ENCODE measurements at regions not wholly inside any gene's neighbourhood (a gene's known extent, or its start where the extent isn't known, plus 50 kb on each side); places are given as distances from the start of the nearest gene placed in this dataset.

DNA sequence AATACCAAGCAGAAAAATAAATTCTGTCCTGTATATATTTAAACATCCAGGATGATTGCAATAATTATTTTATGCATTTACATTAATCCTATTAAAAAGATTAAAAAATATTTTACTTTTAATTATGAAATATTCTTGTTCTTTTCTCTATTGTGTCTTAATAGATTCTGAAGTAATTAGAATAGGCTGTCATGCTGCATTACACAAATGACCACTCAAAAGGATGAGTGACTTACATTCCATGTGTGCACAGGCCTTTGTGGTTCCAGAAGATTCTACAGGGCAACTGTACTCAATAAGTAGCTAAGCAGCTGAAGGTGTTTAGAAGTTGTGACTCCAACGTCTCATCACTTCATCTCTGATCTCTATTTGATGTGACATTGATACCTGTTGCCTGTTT is 745.9 kb upstream of the CCDC179 start:
- Histone ChIP-seq H3K27ac (ENCODE audit: low read depth, low read length, poor library complexity, severe bottlenecking) (no peak overlapping the region), H3K27me3 (replicated peaks; ENCODE audit: insufficient read depth, low read depth, low read length, poor library complexity) (no peaks in the 10 kb centered on the region), H3K4me1 (ENCODE audit: insufficient read depth, low read length, poor library complexity, severe bottlenecking) (no peaks in the 10 kb centered on the region), H3K9me3 (ENCODE audit: low read depth, low read length, poor library complexity, severe bottlenecking) (no peaks in the 10 kb centered on the region), H3K36me3 (ENCODE audit: insufficient read depth, low read length, poor library complexity, severe bottlenecking) (no peaks in the 10 kb centered on the region), H3K4me3 (ENCODE audit: low read depth, low read length, poor library complexity, severe bottlenecking) (no peak overlapping the region)
- no TSS peak for BruUV-seq (replicated peaks)
- TF ChIP-seq, protein P1, sequence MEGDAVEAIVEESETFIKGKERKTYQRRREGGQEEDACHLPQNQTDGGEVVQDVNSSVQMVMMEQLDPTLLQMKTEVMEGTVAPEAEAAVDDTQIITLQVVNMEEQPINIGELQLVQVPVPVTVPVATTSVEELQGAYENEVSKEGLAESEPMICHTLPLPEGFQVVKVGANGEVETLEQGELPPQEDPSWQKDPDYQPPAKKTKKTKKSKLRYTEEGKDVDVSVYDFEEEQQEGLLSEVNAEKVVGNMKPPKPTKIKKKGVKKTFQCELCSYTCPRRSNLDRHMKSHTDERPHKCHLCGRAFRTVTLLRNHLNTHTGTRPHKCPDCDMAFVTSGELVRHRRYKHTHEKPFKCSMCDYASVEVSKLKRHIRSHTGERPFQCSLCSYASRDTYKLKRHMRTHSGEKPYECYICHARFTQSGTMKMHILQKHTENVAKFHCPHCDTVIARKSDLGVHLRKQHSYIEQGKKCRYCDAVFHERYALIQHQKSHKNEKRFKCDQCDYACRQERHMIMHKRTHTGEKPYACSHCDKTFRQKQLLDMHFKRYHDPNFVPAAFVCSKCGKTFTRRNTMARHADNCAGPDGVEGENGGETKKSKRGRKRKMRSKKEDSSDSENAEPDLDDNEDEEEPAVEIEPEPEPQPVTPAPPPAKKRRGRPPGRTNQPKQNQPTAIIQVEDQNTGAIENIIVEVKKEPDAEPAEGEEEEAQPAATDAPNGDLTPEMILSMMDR (conservative IDR thresholded peaks at IDR 0.05; ENCODE audit: low read depth, low read length) = no peak
- no peak for TF ChIP-seq EZH2 (IDR thresholded peaks at IDR 0.05; ENCODE audit: borderline replicate concordance, low read depth, low read length, poor library complexity, severe bottlenecking)
- ChIA-PET POLR2A (ENCODE audit: low non-redundant PET) (no interaction called here), CTCF (no interaction called here)
- intact Hi-C loops (cut with micrococcal nuclease; ENCODE audit: unreplicated experiment) = no loop called here
- no peak for DNase-seq (ENCODE audit: low spot score)

DNA sequence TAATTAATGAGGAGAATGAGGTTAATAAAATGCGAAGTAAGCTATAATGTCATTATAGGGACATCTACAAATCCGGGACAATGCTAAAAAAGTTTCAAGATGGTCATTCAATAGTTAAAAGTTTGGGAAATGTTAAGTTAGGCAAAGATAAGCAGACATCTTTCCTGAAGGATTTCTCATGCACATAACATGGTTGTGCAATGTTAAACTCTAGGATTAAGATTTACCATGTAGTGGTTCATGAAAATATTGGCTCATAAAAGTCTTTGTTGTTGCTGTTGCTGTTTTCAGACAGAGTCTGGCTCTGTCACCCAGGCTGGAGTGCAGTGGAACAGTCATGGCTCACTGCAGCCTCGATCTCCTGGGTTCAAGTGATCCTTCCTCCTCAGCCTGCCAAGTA is 751.5 kb upstream of the CCDC179 start:
- Histone ChIP-seq H3K4me1 (ENCODE audit: insufficient read depth, low read length, poor library complexity, severe bottlenecking) (no peaks in the 10 kb centered on the region), H3K27ac (ENCODE audit: low read depth, low read length, poor library complexity, severe bottlenecking) (no peak overlapping the region), H3K9me3 (ENCODE audit: low read depth, low read length, poor library complexity, severe bottlenecking) (no peaks in the 10 kb centered on the region), H3K4me3 (ENCODE audit: low read depth, low read length, poor library complexity, severe bottlenecking) (no peak overlapping the region), H3K27me3 (replicated peaks; ENCODE audit: insufficient read depth, low read depth, low read length, poor library complexity) (no peaks in the 10 kb centered on the region), H3K36me3 (ENCODE audit: insufficient read depth, low read length, poor library complexity, severe bottlenecking) (no peaks in the 10 kb centered on the region)
- ChIA-PET POLR2A (ENCODE audit: low non-redundant PET) (no interaction called here), CTCF (no interaction called here)
- TF ChIP-seq, protein P1 (conservative IDR thresholded peaks at IDR 0.05; ENCODE audit: low read depth, low read length) = no peak
- TF ChIP-seq EZH2 (IDR thresholded peaks at IDR 0.05; ENCODE audit: borderline replicate concordance, low read depth, low read length, poor library complexity, severe bottlenecking) = no peak
- intact Hi-C loops (cut with micrococcal nuclease; ENCODE audit: unreplicated experiment) = no loop called here
- DNase-seq (ENCODE audit: low spot score) = no peak
- no TSS peak for BruUV-seq (replicated peaks)

GRCh38 chr11:23620617-23621016 is 760.3 kb upstream of the CCDC179 start:
- Histone ChIP-seq H3K4me3 (ENCODE audit: low read depth, low read length, poor library complexity, severe bottlenecking) (no peak overlapping the region), H3K4me1 (ENCODE audit: insufficient read depth, low read length, poor library complexity, severe bottlenecking) (no peaks in the 10 kb centered on the region), H3K27ac (ENCODE audit: low read depth, low read length, poor library complexity, severe bottlenecking) (no peak overlapping the region), H3K36me3 (ENCODE audit: insufficient read depth, low read length, poor library complexity, severe bottlenecking) (no peaks in the 10 kb centered on the region), H3K9me3 (ENCODE audit: low read depth, low read length, poor library complexity, severe bottlenecking) (no peaks in the 10 kb centered on the region), H3K27me3 (replicated peaks; ENCODE audit: insufficient read depth, low read depth, low read length, poor library complexity) (no peaks in the 10 kb centered on the region)
- BruUV-seq (replicated peaks) = no TSS peak
- DNase-seq (ENCODE audit: low spot score) = no peak
- ChIA-PET POLR2A (ENCODE audit: low non-redundant PET) (no interaction called here), CTCF (no interaction called here)
- intact Hi-C loops (cut with micrococcal nuclease; ENCODE audit: unreplicated experiment) = no loop called here
- no peak for TF ChIP-seq EZH2 (IDR thresholded peaks at IDR 0.05; ENCODE audit: borderline replicate concordance, low read depth, low read length, poor library complexity, severe bottlenecking)
- TF ChIP-seq, protein P1 (conservative IDR thresholded peaks at IDR 0.05; ENCODE audit: low read depth, low read length) = no peak
